Coronary artery (tissue), 2 donors: ENCODE measurements at regions not wholly inside any gene's neighbourhood (a gene's known extent, or its start where the extent isn't known, plus 50 kb on each side); places are given as distances from the start of the nearest gene placed in this dataset.
"Not testable (repeated sequence)": the region's sequence is repeated elsewhere in the genome, so short reads cannot be mapped to it uniquely, and the experiment has no call there.

ENCODE experiments used
- DNase-seq: peaks from one replicate; pipeline ENCODE4 v3.0.0-alpha.2; 2017; ENCODE audit warnings: low spot score
- H3K27ac ChIP-seq, 2 donors: fragments of 200-600 bp; sonication (generic); one replicate each; pipeline ENCODE4 v1.5.1; 2016 to 2019
- H3K4me3 ChIP-seq: fragments of 200-600 bp; sonication (generic); 2 replicates; pipeline ENCODE4 v1.5.1; 2016; ENCODE audit warnings: mild to moderate bottlenecking, moderate library complexity
- TF ChIP-seq, protein P1 (sequence below): fragments of 200-600 bp; sonication (generic); IDR thresholded peaks from one replicate; pipeline ENCODE4 v1.5.1; 2019; ENCODE audit warnings: antibody characterized with exemption

DNA sequence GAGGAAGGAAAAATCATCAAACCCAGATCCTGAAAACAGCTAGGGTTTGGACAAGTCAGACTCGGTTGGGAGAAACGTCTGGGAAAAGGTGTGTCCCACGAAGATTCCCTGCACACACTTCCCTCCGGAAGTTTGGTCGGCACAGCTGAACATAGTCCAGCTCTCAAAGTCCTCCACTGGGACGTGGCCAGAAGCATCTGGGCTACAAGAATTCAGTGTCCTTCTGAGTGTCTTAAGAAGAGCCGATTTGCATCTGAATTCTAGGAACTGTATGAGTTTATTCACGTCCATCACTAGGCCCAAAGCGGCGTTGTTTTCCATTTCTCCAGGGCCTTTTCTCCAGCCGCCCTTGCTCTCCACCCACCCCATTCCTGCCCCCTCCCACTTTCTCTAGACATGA is 109.1 kb downstream of the C17orf67 start:
- DNase-seq = no peak
- Histone ChIP-seq H3K27ac (no peak overlapping the region), H3K4me3 (no peak overlapping the region)
- TF ChIP-seq, protein P1, sequence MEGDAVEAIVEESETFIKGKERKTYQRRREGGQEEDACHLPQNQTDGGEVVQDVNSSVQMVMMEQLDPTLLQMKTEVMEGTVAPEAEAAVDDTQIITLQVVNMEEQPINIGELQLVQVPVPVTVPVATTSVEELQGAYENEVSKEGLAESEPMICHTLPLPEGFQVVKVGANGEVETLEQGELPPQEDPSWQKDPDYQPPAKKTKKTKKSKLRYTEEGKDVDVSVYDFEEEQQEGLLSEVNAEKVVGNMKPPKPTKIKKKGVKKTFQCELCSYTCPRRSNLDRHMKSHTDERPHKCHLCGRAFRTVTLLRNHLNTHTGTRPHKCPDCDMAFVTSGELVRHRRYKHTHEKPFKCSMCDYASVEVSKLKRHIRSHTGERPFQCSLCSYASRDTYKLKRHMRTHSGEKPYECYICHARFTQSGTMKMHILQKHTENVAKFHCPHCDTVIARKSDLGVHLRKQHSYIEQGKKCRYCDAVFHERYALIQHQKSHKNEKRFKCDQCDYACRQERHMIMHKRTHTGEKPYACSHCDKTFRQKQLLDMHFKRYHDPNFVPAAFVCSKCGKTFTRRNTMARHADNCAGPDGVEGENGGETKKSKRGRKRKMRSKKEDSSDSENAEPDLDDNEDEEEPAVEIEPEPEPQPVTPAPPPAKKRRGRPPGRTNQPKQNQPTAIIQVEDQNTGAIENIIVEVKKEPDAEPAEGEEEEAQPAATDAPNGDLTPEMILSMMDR = no peak

DNA sequence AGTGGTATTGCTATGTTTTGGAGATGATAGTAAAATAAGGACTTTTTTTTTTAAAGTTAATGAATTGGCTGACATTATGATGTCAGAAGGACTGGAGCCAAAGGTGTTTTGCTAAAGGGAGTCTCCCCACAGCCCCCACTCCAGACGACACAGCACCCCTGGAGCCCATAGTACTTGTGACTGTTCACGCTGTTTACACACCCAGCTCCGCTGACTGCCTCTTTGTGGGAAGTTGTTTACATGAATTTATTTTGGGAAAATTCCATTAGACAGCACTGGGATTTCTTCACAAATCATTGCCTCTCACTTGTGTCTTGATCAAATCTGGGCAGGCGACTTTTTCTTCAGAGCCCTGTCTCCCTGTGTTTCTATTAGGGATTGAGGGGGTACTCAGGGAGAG is 108.6 kb downstream of the C17orf67 start:
- H3K27ac ChIP-seq = no peak overlapping the region
- TF ChIP-seq, protein P1 = no peak
- no peak for DNase-seq
- no peak overlapping the region for H3K4me3 ChIP-seq

DNA sequence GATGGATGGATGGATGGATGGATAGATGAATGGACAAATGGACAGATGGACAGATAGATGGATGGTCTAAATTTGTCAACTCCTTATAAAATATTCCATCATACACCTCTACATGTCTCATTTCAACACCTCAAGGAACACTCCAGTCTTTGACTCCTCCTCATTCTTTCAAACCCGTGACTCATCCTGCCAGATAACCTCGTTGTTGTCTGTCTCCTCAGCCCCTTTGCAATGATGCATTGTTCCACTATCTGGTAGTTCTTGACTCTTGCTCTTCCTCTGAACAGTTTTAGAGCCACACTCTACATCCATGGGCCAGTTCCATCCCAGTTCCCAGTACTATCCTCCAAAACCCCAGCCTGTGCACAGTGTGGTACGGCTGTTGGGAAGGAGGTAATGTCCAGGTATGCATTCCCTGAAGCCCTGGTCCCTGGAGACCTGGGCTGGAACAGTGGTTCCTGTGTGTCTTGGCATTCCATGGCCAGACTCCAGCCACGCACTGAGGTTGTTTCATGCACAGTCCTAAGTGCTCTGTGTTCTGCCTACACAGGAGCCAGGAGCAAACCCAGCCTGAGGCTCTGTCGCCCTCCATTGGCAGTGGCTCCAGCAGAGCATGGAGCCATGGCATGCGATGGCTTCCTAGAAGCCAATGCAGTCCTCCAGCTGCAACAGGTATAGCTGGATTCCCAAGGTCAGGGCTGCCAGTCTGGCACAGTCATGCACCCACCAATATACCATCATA is 105.7 kb downstream of the C17orf67 start:
- TF ChIP-seq, protein P1 = no peak
- H3K27ac ChIP-seq = no peak overlapping the region
- no peak for DNase-seq
- no peak overlapping the region for H3K4me3 ChIP-seq

DNA sequence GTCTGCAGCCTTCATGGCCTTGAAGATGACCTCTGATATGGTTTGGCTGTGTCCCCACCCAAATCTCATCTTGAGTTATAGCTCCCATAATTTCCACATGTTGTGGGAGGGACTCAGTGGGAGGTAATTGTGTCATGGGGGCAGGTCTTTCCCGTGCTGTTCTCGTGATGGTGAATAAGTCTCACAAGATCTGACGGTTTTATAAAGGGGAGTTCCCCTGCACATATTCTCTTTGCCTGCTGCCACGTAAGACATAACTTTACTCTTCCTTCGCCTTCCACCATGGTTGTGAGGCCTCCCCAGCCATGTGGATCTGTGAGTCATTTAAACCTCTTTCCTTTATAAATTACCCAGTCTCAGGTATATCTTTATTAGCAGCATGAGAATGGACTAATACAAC is 102.6 kb downstream of the C17orf67 start:
- not testable (repeated sequence) for H3K4me3 ChIP-seq, DNase-seq, H3K27ac ChIP-seq

DNA sequence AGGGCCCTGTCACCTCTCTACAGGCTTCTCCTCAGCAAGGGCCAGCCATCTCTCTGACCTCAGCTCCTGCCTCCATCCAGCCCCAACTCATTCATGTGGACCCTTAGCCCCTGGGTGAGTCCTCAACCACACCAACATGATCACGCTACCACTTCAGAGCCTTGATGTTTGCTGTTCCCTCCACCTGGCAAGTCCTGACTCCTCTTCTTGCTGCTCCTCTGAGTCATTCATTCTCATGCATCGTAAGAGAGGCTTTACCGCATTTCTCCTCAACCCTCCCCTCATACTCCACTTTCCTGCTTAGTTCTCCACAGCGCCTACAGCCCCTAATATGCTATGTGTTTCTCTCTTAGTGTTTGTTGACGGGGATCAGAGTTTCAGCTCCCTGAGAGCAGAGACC is 99.9 kb downstream of the C17orf67 start:
- DNase-seq = no peak
- TF ChIP-seq, protein P1 = no peak
- Histone ChIP-seq H3K4me3 (no peak overlapping the region), H3K27ac (no peak overlapping the region)

DNA sequence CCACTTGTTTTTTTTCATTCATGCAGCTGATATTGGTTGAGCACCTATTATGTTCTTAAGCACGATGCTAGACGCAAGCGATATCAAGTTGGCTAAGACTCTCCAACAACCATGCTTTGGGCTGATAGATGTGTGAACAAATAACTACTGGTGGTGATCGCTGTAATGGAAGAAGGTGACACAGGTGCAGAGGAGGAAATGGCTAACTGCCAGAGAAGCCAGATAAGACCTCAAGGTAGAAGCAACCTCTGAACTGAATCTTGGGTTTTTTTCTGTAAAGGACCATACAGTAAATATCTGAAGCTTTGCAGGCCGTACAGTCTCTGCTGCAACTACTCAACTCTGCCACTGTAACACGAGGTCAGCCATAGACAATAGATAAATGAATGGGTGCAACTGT is 97.9 kb downstream of the C17orf67 start:
- DNase-seq = no peak
- Histone ChIP-seq H3K4me3 (no peak overlapping the region), H3K27ac (no peak overlapping the region)
- TF ChIP-seq, protein P1 = no peak

DNA sequence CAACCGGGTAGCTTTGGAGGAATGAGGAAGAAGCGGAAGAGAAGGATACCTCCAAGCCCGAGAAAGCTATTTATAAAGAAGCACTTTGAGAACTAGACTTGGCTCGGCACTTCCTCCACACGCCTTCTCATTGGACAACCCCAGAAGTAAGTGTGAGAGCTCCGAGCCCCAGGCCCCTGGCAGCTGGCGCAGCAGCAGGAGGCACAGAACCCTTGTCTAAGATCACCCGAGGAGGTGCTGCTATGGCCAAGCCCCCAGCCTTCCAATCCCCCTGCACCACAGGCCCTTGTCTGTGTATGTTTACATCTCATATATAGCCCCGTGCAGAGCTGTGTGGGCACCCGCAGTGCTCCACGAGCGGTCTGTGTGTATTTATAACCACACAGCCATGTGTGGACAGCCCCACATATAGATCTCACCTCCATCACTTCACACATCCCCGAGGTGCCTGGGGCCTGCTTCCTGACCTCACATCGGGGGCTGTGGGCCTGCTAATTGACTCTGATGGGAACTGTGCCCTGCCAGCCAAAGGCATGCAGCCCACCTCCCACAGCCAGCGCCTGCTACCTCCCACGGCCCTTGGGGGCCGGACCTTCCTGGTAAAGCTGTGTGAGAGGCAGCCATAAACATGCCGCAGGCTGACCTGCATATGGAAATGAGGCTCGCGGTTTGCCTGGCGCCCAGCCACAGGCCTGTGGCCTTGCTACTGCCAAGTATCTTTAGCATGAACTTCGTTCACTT is 96.1 kb downstream of the C17orf67 start:
- no peak overlapping the region for H3K4me3 ChIP-seq
- no peak overlapping the region for H3K27ac ChIP-seq
- TF ChIP-seq, protein P1 = no peak
- no peak for DNase-seq
